ENCODE measurements at regions not wholly inside any gene's neighbourhood (a gene's known extent, or its start where the extent isn't known, plus 50 kb on each side); places are given as distances from the start of the nearest gene placed in this dataset.

DNA sequence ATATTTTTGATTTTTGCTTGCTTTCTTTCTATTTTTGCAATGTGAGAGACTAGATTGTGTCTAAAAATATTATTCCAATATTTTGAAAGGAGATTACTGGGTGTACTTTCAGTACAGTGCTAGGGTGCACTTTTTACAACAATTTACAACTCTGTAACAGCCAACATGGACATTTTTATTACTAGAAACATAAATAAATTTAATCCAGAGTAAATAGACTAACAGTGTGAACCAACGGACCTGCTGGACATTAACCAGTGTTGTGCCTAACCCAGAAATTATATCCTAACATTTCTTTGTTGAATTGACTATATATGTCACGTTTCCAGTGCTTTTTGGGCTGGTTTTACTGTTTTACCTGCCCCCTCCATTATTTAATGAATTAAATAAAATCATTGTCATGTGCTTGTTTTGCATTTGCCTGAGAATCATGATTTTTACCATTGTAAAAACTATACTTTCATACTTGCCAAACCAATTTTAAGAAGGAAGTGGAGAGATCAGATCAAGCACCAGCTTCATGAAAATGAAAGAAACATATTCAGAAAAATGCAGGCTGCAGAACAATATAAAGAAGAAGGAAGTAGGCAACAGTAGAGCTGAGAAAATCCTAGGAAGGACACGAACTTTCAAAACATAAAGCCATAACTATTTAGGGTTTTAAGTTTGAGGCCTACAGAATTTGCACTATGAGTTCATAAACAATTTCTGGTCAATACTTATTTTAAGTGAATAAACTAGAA is 400.8 kb upstream of the PIK3R1 start:
- no peak overlapping the region for H3K27ac Mint-ChIP-seq
- Histone ChIP-seq H3K4me3 (no peak overlapping the region), H3K27ac (no peak overlapping the region), H3K36me3 (no peaks in the 10 kb centered on the region), H3F3A (ENCODE audit: low read depth) (no peaks in the 10 kb centered on the region), H3K79me2 (ENCODE audit: low read depth) (peaks cover 5% of the 10 kb centered on the region), H3K27me3 (no peaks in the 10 kb centered on the region), H4K20me1 (ENCODE audit: low read depth) (no peaks in the 10 kb centered on the region), H3K4me2 (no peak overlapping the region), H3K9ac (no peak overlapping the region), H3K9me3 (ENCODE audit: low read depth) (no peaks in the 10 kb centered on the region), H3K4me1 (peaks cover 9% of the 10 kb centered on the region), H2AFZ (replicated peaks) (no peak overlapping the region)
- no peak overlapping the region for H3K4me3 Mint-ChIP-seq
- DNase-seq (ENCODE audit: low spot score): no peak
- peaks cover 7% of the 10 kb centered on the region for H3K9me3 Mint-ChIP-seq
- H3K36me3 Mint-ChIP-seq: no peaks in the 10 kb centered on the region
- TF ChIP-seq, protein P1, sequence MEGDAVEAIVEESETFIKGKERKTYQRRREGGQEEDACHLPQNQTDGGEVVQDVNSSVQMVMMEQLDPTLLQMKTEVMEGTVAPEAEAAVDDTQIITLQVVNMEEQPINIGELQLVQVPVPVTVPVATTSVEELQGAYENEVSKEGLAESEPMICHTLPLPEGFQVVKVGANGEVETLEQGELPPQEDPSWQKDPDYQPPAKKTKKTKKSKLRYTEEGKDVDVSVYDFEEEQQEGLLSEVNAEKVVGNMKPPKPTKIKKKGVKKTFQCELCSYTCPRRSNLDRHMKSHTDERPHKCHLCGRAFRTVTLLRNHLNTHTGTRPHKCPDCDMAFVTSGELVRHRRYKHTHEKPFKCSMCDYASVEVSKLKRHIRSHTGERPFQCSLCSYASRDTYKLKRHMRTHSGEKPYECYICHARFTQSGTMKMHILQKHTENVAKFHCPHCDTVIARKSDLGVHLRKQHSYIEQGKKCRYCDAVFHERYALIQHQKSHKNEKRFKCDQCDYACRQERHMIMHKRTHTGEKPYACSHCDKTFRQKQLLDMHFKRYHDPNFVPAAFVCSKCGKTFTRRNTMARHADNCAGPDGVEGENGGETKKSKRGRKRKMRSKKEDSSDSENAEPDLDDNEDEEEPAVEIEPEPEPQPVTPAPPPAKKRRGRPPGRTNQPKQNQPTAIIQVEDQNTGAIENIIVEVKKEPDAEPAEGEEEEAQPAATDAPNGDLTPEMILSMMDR (IDR thresholded peaks at IDR 0.05): no peak
- TF ChIP-seq EZH2 (IDR thresholded peaks at IDR 0.05) (no peak), EZH2phosphoT487 (IDR thresholded peaks at IDR 0.05) (no peak)
- no peaks in the 10 kb centered on the region for H3K4me1 Mint-ChIP-seq
- H3K27me3 Mint-ChIP-seq (ENCODE audit: insufficient read depth, low read depth): peaks cover 6% of the 10 kb centered on the region

DNA sequence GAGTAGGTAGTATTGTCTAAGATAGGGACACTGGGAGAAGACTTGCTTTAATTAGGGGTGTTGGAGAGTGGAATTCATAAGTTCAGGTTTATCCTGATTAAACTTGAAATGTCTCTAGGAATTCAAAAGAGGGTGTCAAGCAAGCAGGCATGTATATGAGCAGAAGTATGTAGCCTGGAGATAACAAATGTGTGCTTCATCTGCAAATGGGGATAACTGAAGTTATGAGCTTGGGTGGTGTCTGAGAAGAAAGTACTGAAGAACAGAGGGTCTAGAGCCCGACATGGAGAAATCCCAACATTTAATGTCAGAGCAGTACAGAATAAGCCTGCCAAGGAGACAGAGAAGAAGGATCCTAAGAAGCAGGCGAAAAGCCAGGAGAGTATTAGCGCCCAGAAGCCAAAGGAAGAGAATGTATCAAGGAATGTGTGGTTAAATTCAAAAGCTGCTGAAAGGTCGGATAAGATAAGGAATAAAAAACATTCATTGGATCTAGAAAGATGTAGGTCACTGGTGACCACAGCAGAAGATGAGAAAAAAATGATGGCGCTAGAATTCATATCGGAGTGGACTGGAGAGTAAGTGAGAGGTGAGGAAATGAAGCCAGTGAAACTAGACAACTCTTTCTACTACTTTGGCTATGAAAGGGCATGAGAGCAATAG is 401.5 kb upstream of the PIK3R1 start:
- Histone ChIP-seq H3K4me2 (no peak overlapping the region), H3K27ac (no peak overlapping the region), H4K20me1 (ENCODE audit: low read depth) (no peaks in the 10 kb centered on the region), H3K27me3 (no peaks in the 10 kb centered on the region), H3K79me2 (ENCODE audit: low read depth) (peaks cover 5% of the 10 kb centered on the region), H3K9me3 (ENCODE audit: low read depth) (no peaks in the 10 kb centered on the region), H3K4me3 (no peak overlapping the region), H3F3A (ENCODE audit: low read depth) (no peaks in the 10 kb centered on the region), H3K9ac (no peak overlapping the region), H2AFZ (replicated peaks) (no peak overlapping the region), H3K36me3 (no peaks in the 10 kb centered on the region), H3K4me1 (peaks cover 9% of the 10 kb centered on the region)
- H3K4me3 Mint-ChIP-seq: no peak overlapping the region
- peaks cover 6% of the 10 kb centered on the region for H3K9me3 Mint-ChIP-seq
- no peaks in the 10 kb centered on the region for H3K4me1 Mint-ChIP-seq
- TF ChIP-seq, protein P1 (IDR thresholded peaks at IDR 0.05): no peak
- TF ChIP-seq EZH2 (IDR thresholded peaks at IDR 0.05) (no peak), EZH2phosphoT487 (IDR thresholded peaks at IDR 0.05) (no peak)
- no peaks in the 10 kb centered on the region for H3K36me3 Mint-ChIP-seq
- no peak overlapping the region for H3K27ac Mint-ChIP-seq
- peaks cover 6% of the 10 kb centered on the region for H3K27me3 Mint-ChIP-seq (ENCODE audit: insufficient read depth, low read depth)
- no peak for DNase-seq (ENCODE audit: low spot score)

DNA sequence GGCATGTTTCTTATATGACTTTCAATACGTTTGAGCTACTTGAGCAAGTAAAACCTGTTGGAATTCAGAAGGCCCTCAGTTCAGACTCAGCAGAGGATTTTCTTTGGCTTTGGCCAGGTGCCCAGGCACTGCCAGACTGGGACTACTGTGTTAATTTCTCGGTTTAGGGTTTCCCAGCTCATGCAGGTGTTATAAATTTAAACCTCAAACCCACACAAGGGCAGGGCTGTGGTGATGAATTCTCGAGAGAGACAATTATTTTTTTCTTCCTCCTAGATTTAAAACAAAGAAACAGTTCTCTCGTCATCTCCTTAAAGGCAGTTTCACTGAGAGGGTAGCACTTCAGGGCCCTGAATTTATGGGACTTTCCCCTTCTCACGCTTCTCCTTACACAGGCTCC is 406.0 kb upstream of the PIK3R1 start:
- Histone ChIP-seq H3K9me3 (ENCODE audit: low read depth) (no peaks in the 10 kb centered on the region), H3K4me1 (peaks cover 18% of the 10 kb centered on the region), H2AFZ (replicated peaks) (no peak overlapping the region), H4K20me1 (ENCODE audit: low read depth) (no peaks in the 10 kb centered on the region), H3K36me3 (no peaks in the 10 kb centered on the region), H3K9ac (no peak overlapping the region), H3K27ac (no peak overlapping the region), H3F3A (ENCODE audit: low read depth) (peaks cover 12% of the 10 kb centered on the region), H3K4me2 (no peak overlapping the region), H3K4me3 (no peak overlapping the region), H3K27me3 (no peaks in the 10 kb centered on the region), H3K79me2 (ENCODE audit: low read depth) (no peaks in the 10 kb centered on the region)
- H3K9me3 Mint-ChIP-seq: no peaks in the 10 kb centered on the region
- no peak overlapping the region for H3K4me3 Mint-ChIP-seq
- no peaks in the 10 kb centered on the region for H3K27me3 Mint-ChIP-seq (ENCODE audit: insufficient read depth, low read depth)
- no peak for DNase-seq (ENCODE audit: low spot score)
- peaks cover 13% of the 10 kb centered on the region for H3K4me1 Mint-ChIP-seq
- H3K27ac Mint-ChIP-seq: no peak overlapping the region
- H3K36me3 Mint-ChIP-seq: no peaks in the 10 kb centered on the region
- no peak for TF ChIP-seq EZH2 (IDR thresholded peaks at IDR 0.05)
- TF ChIP-seq EZH2phosphoT487 (IDR thresholded peaks at IDR 0.05): no peak
- TF ChIP-seq, protein P1 (IDR thresholded peaks at IDR 0.05): no peak

All from neural progenitor cell (in vitro differentiated cells).